Fibroblast of mammary gland (primary cell): ENCODE measurements at regions not wholly inside any gene's neighbourhood (a gene's known extent, or its start where the extent isn't known, plus 50 kb on each side); places are given as distances from the start of the nearest gene placed in this dataset.

Experiments used
- DNase-seq: peaks from one replicate; pipeline ENCODE4 v3.0.0-alpha.2; 2010; ENCODE audit warnings: low read depth
- H3K4me3 ChIP-seq: 2 replicates; pipeline ENCODE4 v1.5.1; 2011; ENCODE audit warnings: low read depth, mild to moderate bottlenecking, low read length, moderate library complexity; ENCODE audit not compliant: control insufficient read depth
- TF ChIP-seq, protein P1 (sequence below): conservative IDR thresholded peaks from 2 replicates; pipeline ENCODE4 v1.5.1; 2011; ENCODE audit warnings: low read depth, low read length, inconsistent platforms; ENCODE audit not compliant: control insufficient read depth, insufficient read depth

DNA sequence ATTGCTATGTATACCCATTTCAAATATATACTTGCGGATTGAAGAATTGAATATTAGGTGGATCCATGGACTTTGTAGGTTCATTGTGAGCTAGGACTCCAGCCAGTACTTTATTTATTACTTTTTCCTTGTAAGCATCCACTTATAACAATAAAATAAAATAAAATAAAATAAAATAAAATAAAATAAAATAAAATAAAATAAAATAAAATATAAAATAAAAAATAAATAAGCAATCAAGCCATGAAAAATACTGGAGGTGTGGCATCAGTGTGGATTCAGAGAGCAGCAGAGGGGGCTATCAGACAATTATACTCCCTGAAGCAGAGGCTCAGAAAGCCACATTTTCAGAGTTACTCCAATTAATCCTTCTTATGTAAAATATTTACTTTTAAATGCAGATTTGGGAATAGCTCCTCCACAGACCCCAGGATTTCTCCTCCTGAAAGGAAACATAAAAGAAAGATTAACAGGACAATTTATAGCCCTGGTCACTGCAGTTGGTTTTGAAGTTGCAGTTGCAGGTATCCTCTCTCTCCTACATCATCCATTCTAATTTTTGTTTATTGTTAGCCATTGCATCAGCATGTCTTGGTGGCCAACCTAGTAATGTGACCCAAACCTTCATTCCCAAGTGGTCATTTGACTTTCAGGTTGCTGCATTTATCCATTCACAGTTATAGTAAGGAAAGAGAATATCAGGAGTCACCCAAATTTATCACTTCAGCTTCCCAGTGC, 2025.2 kb upstream of the IGFBP7 start:
- TF ChIP-seq, protein P1, sequence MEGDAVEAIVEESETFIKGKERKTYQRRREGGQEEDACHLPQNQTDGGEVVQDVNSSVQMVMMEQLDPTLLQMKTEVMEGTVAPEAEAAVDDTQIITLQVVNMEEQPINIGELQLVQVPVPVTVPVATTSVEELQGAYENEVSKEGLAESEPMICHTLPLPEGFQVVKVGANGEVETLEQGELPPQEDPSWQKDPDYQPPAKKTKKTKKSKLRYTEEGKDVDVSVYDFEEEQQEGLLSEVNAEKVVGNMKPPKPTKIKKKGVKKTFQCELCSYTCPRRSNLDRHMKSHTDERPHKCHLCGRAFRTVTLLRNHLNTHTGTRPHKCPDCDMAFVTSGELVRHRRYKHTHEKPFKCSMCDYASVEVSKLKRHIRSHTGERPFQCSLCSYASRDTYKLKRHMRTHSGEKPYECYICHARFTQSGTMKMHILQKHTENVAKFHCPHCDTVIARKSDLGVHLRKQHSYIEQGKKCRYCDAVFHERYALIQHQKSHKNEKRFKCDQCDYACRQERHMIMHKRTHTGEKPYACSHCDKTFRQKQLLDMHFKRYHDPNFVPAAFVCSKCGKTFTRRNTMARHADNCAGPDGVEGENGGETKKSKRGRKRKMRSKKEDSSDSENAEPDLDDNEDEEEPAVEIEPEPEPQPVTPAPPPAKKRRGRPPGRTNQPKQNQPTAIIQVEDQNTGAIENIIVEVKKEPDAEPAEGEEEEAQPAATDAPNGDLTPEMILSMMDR, result no peak
- H3K4me3 ChIP-seq, result no peak overlapping the region
- no peak for DNase-seq

DNA sequence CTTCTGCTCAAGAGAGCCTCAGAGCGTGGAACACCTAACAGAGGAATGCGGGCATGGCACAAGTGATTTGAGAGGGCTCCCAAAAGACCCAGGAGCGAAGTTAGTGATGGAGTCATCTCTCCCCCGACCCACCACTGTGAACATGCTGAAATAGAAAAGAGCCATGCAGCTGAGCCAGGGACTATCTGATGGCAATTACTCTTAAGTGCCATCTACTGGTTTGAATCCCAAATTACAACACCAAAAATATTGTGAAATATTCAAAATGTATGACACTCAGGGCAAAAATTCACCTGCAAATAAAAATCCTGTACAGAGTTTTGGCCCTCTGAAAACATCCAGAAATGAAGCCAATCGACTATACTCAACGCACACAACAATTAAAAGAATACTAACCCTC, 2038.9 kb upstream of the ADGRL3 start:
- DNase-seq, result no peak
- TF ChIP-seq, protein P1, result no peak
- no peak overlapping the region for H3K4me3 ChIP-seq

DNA sequence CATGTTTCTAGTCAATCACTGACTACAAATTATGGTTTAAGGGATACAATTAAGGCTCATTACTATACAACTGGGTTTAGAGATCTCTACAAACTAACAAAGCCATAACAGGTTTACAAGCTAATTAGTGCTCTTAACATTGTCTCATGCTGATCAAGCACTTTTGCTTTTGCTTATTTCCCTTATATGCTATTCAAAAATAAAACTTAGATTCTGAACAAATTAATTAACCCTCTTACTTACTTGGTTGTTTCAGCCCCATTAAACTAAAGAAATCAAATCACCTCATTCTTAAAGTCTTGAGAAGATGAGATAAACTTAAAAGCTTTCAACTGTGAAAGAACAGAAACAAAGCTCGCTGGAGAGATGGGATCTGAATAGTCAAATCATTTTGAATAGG, 2024.5 kb upstream of the ADGRL3 start:
- H3K4me3 ChIP-seq, result no peak overlapping the region
- no peak for DNase-seq
- TF ChIP-seq, protein P1, result no peak

DNA sequence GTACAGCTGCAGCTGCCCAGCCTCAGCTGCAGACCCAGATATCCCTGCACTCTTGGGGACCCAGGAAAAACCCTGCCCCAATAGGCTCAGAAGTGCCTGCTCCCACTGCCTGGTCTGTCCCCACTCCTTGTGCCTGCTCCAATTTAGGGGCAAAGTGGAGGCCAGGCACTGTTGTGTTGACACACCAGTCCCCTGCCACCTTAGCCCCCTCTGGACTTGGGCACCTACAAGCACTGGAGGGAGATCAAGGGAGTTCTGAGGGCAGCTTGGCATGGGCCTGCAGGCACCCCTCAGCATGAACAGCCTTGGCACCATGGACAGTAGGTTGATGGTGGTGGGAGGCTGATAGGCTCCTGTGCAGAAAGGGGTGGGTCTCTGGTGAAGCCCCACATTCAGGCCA, 2020.8 kb upstream of the ADGRL3 start:
- TF ChIP-seq, protein P1, result no peak
- DNase-seq, result no peak
- no peak overlapping the region for H3K4me3 ChIP-seq

GRCh38 chr4:59180161-59180560, 2020.0 kb upstream of the ADGRL3 start:
- no peak for DNase-seq
- TF ChIP-seq, protein P1, result no peak
- no peak overlapping the region for H3K4me3 ChIP-seq

DNA sequence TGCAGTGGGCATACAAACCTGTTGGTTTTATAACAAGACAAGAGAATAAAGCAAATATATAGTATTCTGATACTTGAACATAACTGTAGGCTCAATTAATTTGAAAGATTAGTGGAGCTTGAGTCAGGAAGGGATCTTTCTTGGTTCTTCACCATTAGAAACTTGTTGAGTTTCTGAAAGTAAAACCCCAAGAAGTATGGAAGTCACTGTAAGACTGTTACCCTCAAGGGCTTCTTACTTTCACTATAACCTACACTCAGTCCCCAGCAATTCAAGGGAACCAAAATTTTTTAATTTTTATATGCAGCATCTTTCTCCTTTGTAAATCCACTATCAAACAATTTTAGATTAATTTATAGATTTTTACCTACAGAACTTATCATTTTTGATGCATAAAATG, 2019.2 kb upstream of the ADGRL3 start:
- TF ChIP-seq, protein P1, result no peak
- H3K4me3 ChIP-seq, result no peak overlapping the region
- no peak for DNase-seq
